ENCODE measurements at regions not wholly inside any gene's neighbourhood (a gene's known extent, or its start where the extent isn't known, plus 50 kb on each side); places are given as distances from the start of the nearest gene placed in this dataset.

DNA sequence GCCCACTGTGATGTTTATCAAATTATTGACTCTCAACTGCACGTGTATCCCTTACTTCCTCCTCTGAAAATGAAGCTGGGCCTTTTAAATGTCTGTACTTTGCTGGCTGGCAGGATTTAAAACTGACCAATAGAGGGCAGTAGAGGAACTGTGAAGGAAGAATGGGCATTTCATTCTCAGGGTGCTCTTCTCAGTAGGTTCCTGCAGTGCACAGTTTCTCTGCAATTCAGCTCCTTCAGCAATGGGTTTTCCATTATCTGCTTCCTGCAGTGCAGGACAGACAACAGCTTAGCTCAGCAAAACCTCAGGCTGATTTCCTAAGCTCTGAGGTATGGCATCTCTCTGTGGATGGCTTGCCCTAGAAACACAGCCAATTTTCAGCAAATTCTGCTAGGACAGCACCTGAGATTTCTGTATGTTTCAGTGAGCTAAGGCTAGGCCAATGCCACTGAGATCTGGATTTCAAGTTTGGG lies 298.4 kb upstream of the PRDM9 start:
- no peak overlapping the region for H3K4ac ChIP-seq (ENCODE audit: low read depth, low read length)
- no peak overlapping the region for H3K23ac ChIP-seq (ENCODE audit: insufficient read length, low read depth, low read length)
- no peak overlapping the region for H3K14ac ChIP-seq (ENCODE audit: insufficient read depth, low read length)
- H3K4me1 ChIP-seq (ENCODE audit: insufficient read depth, low read length), result no peaks in the 10 kb centered on the region
- DNase-seq, result peak; percentile 59
- H2BK12ac ChIP-seq (ENCODE audit: insufficient read length, low read depth, low read length), result no peak overlapping the region
- H3K9me3 ChIP-seq (ENCODE audit: control insufficient read depth, low read depth, low read length), result no peaks in the 10 kb centered on the region
- no peak overlapping the region for H3K56ac ChIP-seq (ENCODE audit: insufficient read length, low read depth, low read length)
- no peak overlapping the region for H3K9ac ChIP-seq (ENCODE audit: extremely low read depth, insufficient read length, low read length)
- H3K27ac Mint-ChIP-seq, result 0 out of 7 replicates have a peak overlapping the region, but pooled peaks of 1 of the 3 experiments have one; percentile 3
- no peaks in the 10 kb centered on the region for H4K20me1 ChIP-seq (ENCODE audit: control insufficient read depth, insufficient read depth, insufficient read length)
- no CpG with 5 or more reads among the region's 1 CpG for WGBS (ENCODE audit: extremely low coverage, insufficient read length, low lambda C conversion rate)
- H3K23me2 ChIP-seq (ENCODE audit: insufficient read length, low read depth, low read length, poor library complexity, severe bottlenecking), result no peaks in the 10 kb centered on the region
- H3K27me3 ChIP-seq (ENCODE audit: insufficient read depth, low read length), result no peaks in the 10 kb centered on the region
- no peak overlapping the region for H2BK120ac ChIP-seq (ENCODE audit: low read depth, low read length, poor library complexity, severe bottlenecking)
- no peak overlapping the region for H2BK5ac ChIP-seq (ENCODE audit: insufficient read length, low read length)
- H3K4me3 Mint-ChIP-seq, result no peak overlapping the region
- no peaks in the 10 kb centered on the region for H3K27me3 Mint-ChIP-seq (ENCODE audit: low read depth)
- no peak overlapping the region for H4K8ac ChIP-seq (replicated peaks; ENCODE audit: insufficient read length, low read depth, low read length)
- H3K4me2 ChIP-seq (ENCODE audit: insufficient read depth, insufficient read length, low read length), result no peak overlapping the region
- H2BK15ac ChIP-seq (ENCODE audit: low read depth, low read length), result no peak overlapping the region
- no peak overlapping the region for H3K18ac ChIP-seq (ENCODE audit: insufficient read length, low read depth, low read length)
- peaks cover 0 to 3% of the 10 kb centered on the region in 2 experiments; a peak in 2 of 5 replicates for H3K9me3 Mint-ChIP-seq
- H2AK5ac ChIP-seq (ENCODE audit: insufficient read length, low read length), result no peak overlapping the region
- TF ChIP-seq, protein P1, sequence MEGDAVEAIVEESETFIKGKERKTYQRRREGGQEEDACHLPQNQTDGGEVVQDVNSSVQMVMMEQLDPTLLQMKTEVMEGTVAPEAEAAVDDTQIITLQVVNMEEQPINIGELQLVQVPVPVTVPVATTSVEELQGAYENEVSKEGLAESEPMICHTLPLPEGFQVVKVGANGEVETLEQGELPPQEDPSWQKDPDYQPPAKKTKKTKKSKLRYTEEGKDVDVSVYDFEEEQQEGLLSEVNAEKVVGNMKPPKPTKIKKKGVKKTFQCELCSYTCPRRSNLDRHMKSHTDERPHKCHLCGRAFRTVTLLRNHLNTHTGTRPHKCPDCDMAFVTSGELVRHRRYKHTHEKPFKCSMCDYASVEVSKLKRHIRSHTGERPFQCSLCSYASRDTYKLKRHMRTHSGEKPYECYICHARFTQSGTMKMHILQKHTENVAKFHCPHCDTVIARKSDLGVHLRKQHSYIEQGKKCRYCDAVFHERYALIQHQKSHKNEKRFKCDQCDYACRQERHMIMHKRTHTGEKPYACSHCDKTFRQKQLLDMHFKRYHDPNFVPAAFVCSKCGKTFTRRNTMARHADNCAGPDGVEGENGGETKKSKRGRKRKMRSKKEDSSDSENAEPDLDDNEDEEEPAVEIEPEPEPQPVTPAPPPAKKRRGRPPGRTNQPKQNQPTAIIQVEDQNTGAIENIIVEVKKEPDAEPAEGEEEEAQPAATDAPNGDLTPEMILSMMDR (conservative IDR thresholded peaks at IDR 0.05), result peak; percentile 86
- H3K36me3 Mint-ChIP-seq (ENCODE audit: insufficient read depth in 1 of 3, low read depth in 3 of 3), result no peaks in the 10 kb centered on the region
- H3K4me1 Mint-ChIP-seq, result peaks cover 10 to 12% of the 10 kb centered on the region in 2 experiments
- H4K5ac ChIP-seq (ENCODE audit: insufficient read length, low read depth, low read length), result no peak overlapping the region
- no peak overlapping the region for H4K91ac ChIP-seq (ENCODE audit: insufficient read length, low read depth, low read length)
- no peak overlapping the region for H3T11ph ChIP-seq (ENCODE audit: low read length)
- H2BK20ac ChIP-seq (ENCODE audit: low read depth, low read length, poor library complexity, severe bottlenecking), result no peak overlapping the region
- H3K27ac ChIP-seq (ENCODE audit: insufficient read length, low read depth, low read length), result no peak overlapping the region
- no peak overlapping the region for H2AFZ ChIP-seq (ENCODE audit: low read length)
- H3K79me1 ChIP-seq (ENCODE audit: insufficient read depth, low read depth, low read length, poor library complexity, severe bottlenecking), result no peaks in the 10 kb centered on the region
- no peaks in the 10 kb centered on the region for H3K79me2 ChIP-seq (ENCODE audit: insufficient read depth, low read length)

Measured in H9 (cell line).